Neural progenitor cell (in vitro differentiated cells): ENCODE measurements at regions not wholly inside any gene's neighbourhood (a gene's known extent, or its start where the extent isn't known, plus 50 kb on each side); places are given as distances from the start of the nearest gene placed in this dataset.

Source experiments
- DNase-seq: peaks from one replicate; pipeline ENCODE4 v3.0.0-alpha.2; 2016; ENCODE audit warnings: low spot score
- H2AFZ ChIP-seq: fragments of 200-600 bp; sonication (generic); replicated peaks from 2 replicates; pipeline ENCODE4 v1.6.1; 2016; ENCODE audit warnings: antibody characterized with exemption
- H3F3A ChIP-seq: fragments of 200-600 bp; sonication (generic); 2 replicates; pipeline ENCODE4 v1.6.1; 2016; ENCODE audit warnings: antibody characterized with exemption, low read depth
- H3K27ac ChIP-seq: fragments of 200-600 bp; sonication (generic); 2 replicates; pipeline ENCODE4 v1.5.1; 2016; ENCODE audit warnings: mild to moderate bottlenecking
- H3K27me3 ChIP-seq: fragments of 200-600 bp; sonication (generic); 2 replicates; pipeline ENCODE4 v1.6.1; 2016; ENCODE audit warnings: mild to moderate bottlenecking, moderate library complexity
- H3K36me3 ChIP-seq: fragments of 200-600 bp; sonication (generic); 2 replicates; pipeline ENCODE4 v1.5.1; 2016
- H3K4me1 ChIP-seq: fragments of 200-600 bp; sonication (generic); 2 replicates; pipeline ENCODE4 v1.6.1; 2016; ENCODE audit warnings: mixed run types
- H3K4me2 ChIP-seq: fragments of 200-600 bp; sonication (generic); 2 replicates; pipeline ENCODE4 v1.6.1; 2016
- H3K4me3 ChIP-seq: fragments of 200-600 bp; sonication (generic); 2 replicates; pipeline ENCODE4 v1.5.1; 2016
- H3K79me2 ChIP-seq: fragments of 200-600 bp; sonication (generic); 2 replicates; pipeline ENCODE4 v1.6.1; 2016; ENCODE audit warnings: low read depth
- H3K9ac ChIP-seq: fragments of 200-600 bp; sonication (generic); 2 replicates; pipeline ENCODE4 v1.6.1; 2016
- H3K9me3 ChIP-seq: fragments of 200-600 bp; sonication (generic); 2 replicates; pipeline ENCODE4 v1.5.1; 2016; ENCODE audit warnings: low read depth
- H4K20me1 ChIP-seq: fragments of 200-600 bp; sonication (generic); 2 replicates; pipeline ENCODE4 v1.6.1; 2016; ENCODE audit warnings: low read depth
- H3K27ac Mint-ChIP-seq: 3 replicates; pipeline ENCODE4 v1.8.0; 2021; ENCODE audit warnings: mixed read lengths
- H3K27me3 Mint-ChIP-seq: 2 replicates; pipeline ENCODE4 v1.8.0; 2022; ENCODE audit warnings: low read depth, mild to moderate bottlenecking, inconsistent platforms, moderate library complexity, mixed read lengths; ENCODE audit not compliant: insufficient read depth
- H3K36me3 Mint-ChIP-seq: 3 replicates; pipeline ENCODE4 v1.8.0; 2021; ENCODE audit warnings: mixed read lengths
- H3K4me1 Mint-ChIP-seq: 3 replicates; pipeline ENCODE4 v1.8.0; 2021; ENCODE audit warnings: mixed read lengths
- H3K4me3 Mint-ChIP-seq: 3 replicates; pipeline ENCODE4 v1.8.0; 2021; ENCODE audit warnings: mild to moderate bottlenecking, moderate library complexity, mixed read lengths
- H3K9me3 Mint-ChIP-seq: 3 replicates; pipeline ENCODE4 v1.8.0; 2020; ENCODE audit warnings: mixed read lengths
- CTCF ChIP-seq: fragments of 200-600 bp; sonication (generic); IDR thresholded peaks from 2 replicates; pipeline ENCODE4 v1.5.1; 2017; ENCODE audit warnings: antibody characterized with exemption, mild to moderate bottlenecking
- EZH2 ChIP-seq: fragments of 200-600 bp; sonication (generic); IDR thresholded peaks from 2 replicates; pipeline ENCODE4 v1.6.1; 2017; ENCODE audit warnings: antibody characterized with exemption, mild to moderate bottlenecking, moderate library complexity
- EZH2phosphoT487 ChIP-seq: fragments of 200-600 bp; sonication (generic); IDR thresholded peaks from 2 replicates; pipeline ENCODE4 v1.6.1; 2017; ENCODE audit warnings: antibody characterized with exemption

DNA sequence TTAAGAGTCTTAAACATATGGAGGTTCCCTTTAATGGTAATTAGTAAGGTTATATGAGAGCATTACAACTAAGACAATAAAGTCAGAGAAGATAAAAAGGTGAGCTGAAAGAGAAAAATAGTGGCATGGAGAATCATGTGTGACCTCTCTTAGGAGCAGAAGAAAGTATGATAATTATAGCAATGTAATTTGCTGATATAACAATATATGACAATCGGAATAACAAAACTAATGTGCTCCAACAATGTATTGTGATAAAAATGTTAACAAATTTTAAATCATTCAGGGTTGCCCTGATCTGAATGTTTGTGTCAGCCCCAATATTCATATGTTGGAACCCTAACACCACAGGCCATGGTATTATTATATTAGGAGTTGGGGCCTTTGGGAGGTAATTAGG lies 269.6 kb upstream of the PPFIA2 start:
- Histone ChIP-seq H2AFZ (no peak overlapping the region), H3K79me2 (no peaks in the 10 kb centered on the region), H3K9me3 (no peaks in the 10 kb centered on the region), H3F3A (no peaks in the 10 kb centered on the region), H3K27me3 (no peaks in the 10 kb centered on the region), H3K4me2 (no peak overlapping the region), H3K4me1 (no peaks in the 10 kb centered on the region), H3K4me3 (no peak overlapping the region), H3K9ac (no peak overlapping the region), H3K27ac (no peak overlapping the region), H3K36me3 (no peaks in the 10 kb centered on the region), H4K20me1 (no peaks in the 10 kb centered on the region)
- no peaks in the 10 kb centered on the region for H3K27me3 Mint-ChIP-seq
- H3K4me1 Mint-ChIP-seq: no peaks in the 10 kb centered on the region
- no peak overlapping the region for H3K27ac Mint-ChIP-seq
- H3K4me3 Mint-ChIP-seq: no peak overlapping the region
- no peaks in the 10 kb centered on the region for H3K36me3 Mint-ChIP-seq
- TF ChIP-seq EZH2phosphoT487: no peak
- TF ChIP-seq EZH2: no peak
- TF ChIP-seq CTCF: no peak
- no peaks in the 10 kb centered on the region for H3K9me3 Mint-ChIP-seq
- DNase-seq: no peak

DNA sequence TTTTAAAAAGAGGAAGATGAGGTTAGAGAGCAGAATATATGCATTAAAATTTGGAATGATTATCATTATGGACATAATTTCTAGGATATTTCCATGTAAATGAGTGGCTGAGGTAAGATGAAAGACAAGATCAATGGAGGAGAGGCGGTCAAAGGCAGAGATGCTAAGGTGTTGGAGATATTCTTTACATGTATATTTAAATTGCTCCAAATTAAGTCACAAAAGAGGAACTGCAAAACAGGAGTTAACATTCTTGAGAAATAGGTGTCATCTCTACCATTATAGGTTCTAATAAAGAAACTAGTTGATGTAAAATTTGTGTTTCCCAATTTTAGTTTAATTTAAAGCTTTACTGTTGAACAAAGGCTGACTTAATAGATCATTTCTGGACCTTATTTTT lies 268.5 kb upstream of the PPFIA2 start:
- H3K4me3 Mint-ChIP-seq: no peak overlapping the region
- no peak for TF ChIP-seq EZH2phosphoT487
- TF ChIP-seq CTCF: no peak
- H3K36me3 ChIP-seq: no peaks in the 10 kb centered on the region
- H3F3A ChIP-seq: no peaks in the 10 kb centered on the region
- H3K4me1 Mint-ChIP-seq: no peaks in the 10 kb centered on the region
- no peak overlapping the region for H3K27ac Mint-ChIP-seq
- H4K20me1 ChIP-seq: no peaks in the 10 kb centered on the region
- no peak overlapping the region for H3K4me3 ChIP-seq
- no peaks in the 10 kb centered on the region for H3K36me3 Mint-ChIP-seq
- no peak for DNase-seq
- no peak overlapping the region for H3K4me2 ChIP-seq
- H3K27me3 Mint-ChIP-seq: no peaks in the 10 kb centered on the region
- H3K27ac ChIP-seq: no peak overlapping the region
- no peak overlapping the region for H2AFZ ChIP-seq
- no peaks in the 10 kb centered on the region for H3K9me3 Mint-ChIP-seq
- no peaks in the 10 kb centered on the region for H3K9me3 ChIP-seq
- no peaks in the 10 kb centered on the region for H3K4me1 ChIP-seq
- no peaks in the 10 kb centered on the region for H3K79me2 ChIP-seq
- no peaks in the 10 kb centered on the region for H3K27me3 ChIP-seq
- H3K9ac ChIP-seq: no peak overlapping the region

- Histone ChIP-seq H3K27me3 (no peaks in the 10 kb centered on the region), H3K36me3 (no peaks in the 10 kb centered on the region), H3K4me3 (no peak overlapping the region), H3K9ac (no peak overlapping the region), H4K20me1 (no peaks in the 10 kb centered on the region), H3F3A (no peaks in the 10 kb centered on the region), H3K27ac (no peak overlapping the region), H3K4me2 (no peak overlapping the region), H3K4me1 (no peaks in the 10 kb centered on the region), H3K9me3 (no peaks in the 10 kb centered on the region), H2AFZ (no peak overlapping the region), H3K79me2 (no peaks in the 10 kb centered on the region)
- no peak for DNase-seq
- H3K27me3 Mint-ChIP-seq: no peaks in the 10 kb centered on the region
- H3K4me1 Mint-ChIP-seq: peaks cover 4% of the 10 kb centered on the region
- H3K9me3 Mint-ChIP-seq: no peaks in the 10 kb centered on the region
- no peak overlapping the region for H3K4me3 Mint-ChIP-seq
- no peaks in the 10 kb centered on the region for H3K36me3 Mint-ChIP-seq
- H3K27ac Mint-ChIP-seq: no peak overlapping the region
- TF ChIP-seq EZH2: no peak
- TF ChIP-seq EZH2phosphoT487: no peak
- no peak for TF ChIP-seq CTCF
Observed at GRCh38 chr12:82025462-82025861, 266.3 kb upstream of the PPFIA2 start.

DNA sequence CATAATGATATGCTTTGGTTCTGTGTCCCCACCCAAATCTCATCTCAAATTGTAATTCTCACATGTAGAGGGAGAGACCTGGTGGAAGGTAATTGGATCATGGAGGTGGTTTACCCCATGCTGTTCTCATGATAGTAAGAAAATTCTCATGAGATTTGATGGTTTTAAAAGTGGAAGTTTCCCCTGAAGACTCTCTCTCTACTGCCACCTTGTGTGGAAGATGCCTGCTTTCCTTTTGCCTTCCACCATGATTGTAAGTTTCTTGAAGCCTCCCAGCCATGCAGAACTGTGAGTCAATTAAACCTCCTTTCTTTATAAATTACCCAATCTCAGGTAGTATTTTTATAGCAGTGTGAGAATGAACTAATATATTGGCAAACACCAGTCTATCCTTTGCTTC lies 260.4 kb upstream of the PPFIA2 start:
- H2AFZ ChIP-seq: no peak overlapping the region
- H3K36me3 Mint-ChIP-seq: no peaks in the 10 kb centered on the region

More for the DNA sequence above, 260.4 kb upstream of the PPFIA2 start:
- Mint-ChIP-seq H3K4me1 (peaks cover 4% of the 10 kb centered on the region), H3K4me3 (no peak overlapping the region), H3K27me3 (no peaks in the 10 kb centered on the region), H3K9me3 (peaks cover 14% of the 10 kb centered on the region), H3K27ac (no peak overlapping the region)
- peak; percentile 23 for DNase-seq
- H3K9me3 ChIP-seq: no peaks in the 10 kb centered on the region
- no peak overlapping the region for H3K4me3 ChIP-seq
- no peaks in the 10 kb centered on the region for H3F3A ChIP-seq
- H3K4me1 ChIP-seq: no peaks in the 10 kb centered on the region
- H3K4me2 ChIP-seq: no peak overlapping the region
- H3K36me3 ChIP-seq: no peaks in the 10 kb centered on the region
- no peaks in the 10 kb centered on the region for H3K79me2 ChIP-seq
- TF ChIP-seq EZH2phosphoT487: no peak
- TF ChIP-seq CTCF: peak; percentile 54
- no peak overlapping the region for H3K9ac ChIP-seq
- H3K27me3 ChIP-seq: no peaks in the 10 kb centered on the region
- H4K20me1 ChIP-seq: no peaks in the 10 kb centered on the region
- no peak overlapping the region for H3K27ac ChIP-seq
